Trophoblast cell (in vitro differentiated cells and primary cell): ENCODE measurements at regions not wholly inside any gene's neighbourhood (a gene's known extent, or its start where the extent isn't known, plus 50 kb on each side); places are given as distances from the start of the nearest gene placed in this dataset.
"Not testable (repeated sequence)": the region's sequence is repeated elsewhere in the genome, so short reads cannot be mapped to it uniquely, and the experiment has no call there.

ENCODE experiments used
- DNase-seq, 2 donors: peaks; one replicate each; pipeline ENCODE4 v3.0.0-alpha.2; 2016
- H2AFZ ChIP-seq: 2 replicates; pipeline ENCODE4 v1.6.1; 2013; ENCODE audit warnings: low read length, moderate library complexity, mild to moderate bottlenecking; ENCODE audit not compliant: insufficient read depth, poor library complexity
- H2AK5ac ChIP-seq: 2 replicates; pipeline ENCODE4 v1.6.1; 2013; ENCODE audit warnings: mild to moderate bottlenecking, low read length
- H2BK120ac ChIP-seq: 2 replicates; pipeline ENCODE4 v1.6.1; 2013; ENCODE audit warnings: low read length, mild to moderate bottlenecking, moderate library complexity; ENCODE audit not compliant: insufficient read depth, poor library complexity
- H2BK12ac ChIP-seq: 2 replicates; pipeline ENCODE4 v1.6.1; 2013; ENCODE audit warnings: mild to moderate bottlenecking, low read length, moderate library complexity
- H2BK5ac ChIP-seq: 2 replicates; pipeline ENCODE4 v1.6.1; 2013; ENCODE audit warnings: low read length, low read depth, moderate library complexity, mild to moderate bottlenecking; ENCODE audit not compliant: poor library complexity
- H3K14ac ChIP-seq: 2 replicates; pipeline ENCODE4 v1.6.1; 2013; ENCODE audit warnings: mild to moderate bottlenecking, low read length
- H3K18ac ChIP-seq: 2 replicates; pipeline ENCODE4 v1.6.1; 2013; ENCODE audit warnings: mild to moderate bottlenecking, low read length
- H3K23ac ChIP-seq: 2 replicates; pipeline ENCODE4 v1.6.1; 2013; ENCODE audit warnings: low read length
- H3K27ac ChIP-seq: 2 replicates; pipeline ENCODE4 v1.5.1; 2013; ENCODE audit warnings: low read depth, mild to moderate bottlenecking, inconsistent platforms, low read length, moderate library complexity
- H3K27me3 ChIP-seq: 2 replicates; pipeline ENCODE4 v1.6.1; 2013; ENCODE audit warnings: inconsistent platforms, mild to moderate bottlenecking, low read length, moderate library complexity; ENCODE audit not compliant: insufficient read depth
- H3K36me3 ChIP-seq, 2 experiments: 1 replicate in 1 of 2; 2 replicates in 1 of 2; pipeline ENCODE4 v1.6.1; 2013; ENCODE audit warnings: low read length in 2 of 2, mild to moderate bottlenecking in 2 of 2, moderate library complexity in 1 of 2; ENCODE audit not compliant: insufficient read depth in 2 of 2, control insufficient read depth in 1 of 2
- H3K4ac ChIP-seq: 2 replicates; pipeline ENCODE4 v1.6.1; 2013; ENCODE audit warnings: low read depth, mild to moderate bottlenecking, low read length, moderate library complexity
- H3K4me1 ChIP-seq, 2 experiments: 1 replicate in 1 of 2; 2 replicates in 1 of 2; pipeline ENCODE4 v1.6.1; 2013; ENCODE audit warnings: low read length in 2 of 2, mild to moderate bottlenecking in 2 of 2, moderate library complexity in 1 of 2; ENCODE audit not compliant: insufficient read depth in 2 of 2, control insufficient read depth in 1 of 2
- H3K4me2 ChIP-seq: 2 replicates; pipeline ENCODE4 v1.6.1; 2013; ENCODE audit warnings: inconsistent platforms, mild to moderate bottlenecking, low read length, moderate library complexity
- H3K4me3 ChIP-seq: 2 replicates; pipeline ENCODE4 v1.5.1; 2013; ENCODE audit warnings: mild to moderate bottlenecking, low read depth, low read length, inconsistent platforms
- H3K79me1 ChIP-seq: one replicate; pipeline ENCODE4 v1.6.1; 2013; ENCODE audit warnings: low read length
- H3K79me2 ChIP-seq: 2 replicates; pipeline ENCODE4 v1.6.1; 2013; ENCODE audit warnings: low read length, mild to moderate bottlenecking; ENCODE audit not compliant: control insufficient read depth, insufficient read depth, poor library complexity
- H3K9ac ChIP-seq: 2 replicates; pipeline ENCODE4 v1.6.1; 2013; ENCODE audit warnings: mild to moderate bottlenecking, low read length
- H3K9me3 ChIP-seq: 2 replicates; pipeline ENCODE4 v1.6.1; 2013; ENCODE audit warnings: low read depth, mild to moderate bottlenecking, control low read depth, inconsistent platforms, low read length; ENCODE audit not compliant: insufficient read depth
- H4K12ac ChIP-seq: 2 replicates; pipeline ENCODE4 v1.6.1; 2013; ENCODE audit warnings: low read depth, mild to moderate bottlenecking, low read length, moderate library complexity
- H4K8ac ChIP-seq: 2 replicates; pipeline ENCODE4 v1.6.1; 2013; ENCODE audit warnings: low read depth, mild to moderate bottlenecking, low read length, moderate library complexity
- H4K91ac ChIP-seq: one replicate; pipeline ENCODE4 v1.6.1; 2013; ENCODE audit warnings: low read depth, mild to moderate bottlenecking, low read length, moderate library complexity
- WGBS: extraction: QIAGEN DNeasy Blood & Tissue Kit; methylation state at CpG from one replicate; pipeline ENCODE4 v1.1.7; 2013; ENCODE audit warnings: missing lambda C conversion rate; ENCODE audit not compliant: insufficient read length, insufficient coverage; ENCODE audit errors: extremely low coverage; 5-methylcytosine and 5-hydroxymethylcytosine counted together

DNA sequence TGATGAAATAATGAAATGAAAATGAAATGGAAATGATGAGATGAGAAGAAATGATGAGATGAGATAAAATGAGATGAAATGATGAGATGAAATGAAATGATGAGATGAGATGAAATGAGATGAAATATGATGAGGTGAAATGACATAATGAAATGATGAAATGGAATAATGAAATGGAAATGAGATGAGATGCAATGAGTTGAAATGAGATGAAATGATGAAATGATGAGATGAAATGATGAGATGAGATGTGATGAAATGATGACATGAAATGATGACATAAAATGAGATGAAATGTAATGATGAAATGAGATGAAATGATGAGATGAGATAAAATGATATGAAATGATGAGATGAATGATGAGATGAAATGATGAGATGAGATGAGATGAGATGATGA is 342.7 kb upstream of the PLGLB1 start:
- H3K9ac ChIP-seq, H2BK12ac ChIP-seq, H3K27me3 ChIP-seq, DNase-seq, H3K4ac ChIP-seq, H3K4me1 ChIP-seq, H4K8ac ChIP-seq, H3K4me2 ChIP-seq, H3K27ac ChIP-seq, H3K18ac ChIP-seq, H3K14ac ChIP-seq, H3K36me3 ChIP-seq, H2AFZ ChIP-seq, H2BK5ac ChIP-seq, H4K91ac ChIP-seq, H3K79me2 ChIP-seq, H3K4me3 ChIP-seq, H3K9me3 ChIP-seq, H3K79me1 ChIP-seq, H4K12ac ChIP-seq, H2AK5ac ChIP-seq, H3K23ac ChIP-seq, H2BK120ac ChIP-seq: not testable (repeated sequence)

DNA sequence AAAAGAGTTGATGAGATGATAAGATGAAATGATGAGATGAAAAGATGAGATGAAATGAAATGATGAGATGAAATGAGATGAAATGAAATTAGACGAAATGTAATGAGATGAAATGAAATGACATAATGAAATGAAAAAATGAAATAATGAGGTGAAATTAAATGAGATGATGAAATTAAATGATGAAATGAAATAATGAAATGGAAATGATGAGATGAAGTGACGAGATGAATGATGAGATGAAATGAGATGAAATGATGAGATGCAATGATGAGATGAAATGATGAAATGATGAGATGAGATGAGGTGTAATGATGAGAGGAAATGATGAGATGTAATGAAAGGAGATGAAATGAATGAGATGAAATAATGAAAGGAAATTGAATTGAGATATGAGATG is 343.4 kb upstream of the PLGLB1 start:
- not testable (repeated sequence) for H3K27ac ChIP-seq, H2AFZ ChIP-seq, H4K91ac ChIP-seq, H3K36me3 ChIP-seq, DNase-seq, H4K12ac ChIP-seq, H3K9ac ChIP-seq, H3K79me2 ChIP-seq, H3K4me3 ChIP-seq, H3K27me3 ChIP-seq, H4K8ac ChIP-seq, H2AK5ac ChIP-seq, H3K4me1 ChIP-seq, H3K79me1 ChIP-seq, H3K23ac ChIP-seq, H3K4me2 ChIP-seq, H3K9me3 ChIP-seq, H3K18ac ChIP-seq, H3K14ac ChIP-seq, H2BK12ac ChIP-seq, H2BK120ac ChIP-seq, H3K4ac ChIP-seq, H2BK5ac ChIP-seq
- WGBS: 100% methylated on average over 1 of the region's 2 CpGs

DNA sequence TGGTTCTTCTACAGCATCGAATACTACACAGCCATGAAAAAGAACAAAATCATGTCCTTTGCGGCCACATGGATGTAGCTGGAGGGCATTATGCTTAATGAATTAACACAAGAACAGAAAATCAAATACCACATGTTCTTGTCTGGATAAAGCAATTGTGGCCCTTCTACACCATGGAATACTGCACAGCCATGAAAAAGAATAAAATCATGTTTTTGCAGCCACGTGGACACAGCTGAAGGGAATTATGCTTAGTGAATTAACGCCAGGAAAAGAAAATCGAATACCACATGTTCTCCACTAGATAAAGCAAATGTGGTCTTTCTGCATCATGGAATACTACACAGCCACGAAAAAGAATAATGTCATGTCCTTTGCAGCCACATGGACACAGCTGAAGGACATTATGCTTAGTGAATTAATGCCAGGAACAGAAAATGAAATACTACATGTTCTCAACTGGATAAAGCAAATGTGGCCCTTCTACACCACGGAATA is 361.8 kb upstream of the PLGLB2 start:
- not testable (repeated sequence) for H2BK12ac ChIP-seq

DNA sequence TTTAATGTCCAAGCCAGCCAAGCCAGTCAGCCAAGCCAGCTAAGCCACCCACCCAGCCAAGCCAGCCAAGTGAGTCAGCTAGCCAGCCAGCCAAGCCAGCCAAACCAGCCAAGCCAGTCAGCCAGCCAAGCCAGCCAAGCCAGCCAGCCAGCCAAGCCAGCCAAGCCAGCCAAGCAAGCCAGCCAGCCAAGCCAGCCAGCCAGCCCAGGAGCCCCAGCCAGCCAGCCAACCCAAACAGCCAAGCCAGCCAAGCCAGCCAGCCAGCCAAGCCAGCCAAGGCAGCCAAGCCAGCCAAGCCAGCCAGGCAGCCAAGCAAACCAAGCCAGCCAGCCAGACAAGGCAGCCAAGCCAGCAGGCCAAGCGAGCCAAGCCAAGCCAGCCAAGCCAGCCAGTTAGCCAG is 352.1 kb upstream of the PLGLB2 start:
- H3K23ac ChIP-seq, H3K4me1 ChIP-seq, H3K27me3 ChIP-seq, H3K14ac ChIP-seq, H2AFZ ChIP-seq, H2BK12ac ChIP-seq, DNase-seq, H3K27ac ChIP-seq, H3K79me2 ChIP-seq, H3K9me3 ChIP-seq, H3K36me3 ChIP-seq, H4K8ac ChIP-seq, H4K91ac ChIP-seq, H2AK5ac ChIP-seq, H2BK5ac ChIP-seq, H3K9ac ChIP-seq, H3K4ac ChIP-seq, H2BK120ac ChIP-seq, H3K18ac ChIP-seq, H3K4me2 ChIP-seq, H4K12ac ChIP-seq, H3K4me3 ChIP-seq, H3K79me1 ChIP-seq: not testable (repeated sequence)
- WGBS: no CpG with 5 or more reads among the region's 1 CpG

More for the DNA sequence above, 361.8 kb upstream of the PLGLB2 start:
- H2AFZ ChIP-seq, H4K8ac ChIP-seq, H3K79me2 ChIP-seq, H2BK120ac ChIP-seq, H3K9me3 ChIP-seq, H4K91ac ChIP-seq, H3K14ac ChIP-seq, H3K4me3 ChIP-seq, H3K23ac ChIP-seq, H4K12ac ChIP-seq, H2BK5ac ChIP-seq, H3K4me1 ChIP-seq, H3K18ac ChIP-seq, H3K79me1 ChIP-seq, H2AK5ac ChIP-seq, H3K36me3 ChIP-seq, H3K27me3 ChIP-seq, H3K27ac ChIP-seq, H3K4ac ChIP-seq, H3K4me2 ChIP-seq, H3K9ac ChIP-seq, DNase-seq: not testable (repeated sequence)
- no CpG with 5 or more reads among the region's 7 CpGs for WGBS
